ENCODE measurements at regions not wholly inside any gene's neighbourhood (a gene's known extent, or its start where the extent isn't known, plus 50 kb on each side); places are given as distances from the start of the nearest gene placed in this dataset.

DNA sequence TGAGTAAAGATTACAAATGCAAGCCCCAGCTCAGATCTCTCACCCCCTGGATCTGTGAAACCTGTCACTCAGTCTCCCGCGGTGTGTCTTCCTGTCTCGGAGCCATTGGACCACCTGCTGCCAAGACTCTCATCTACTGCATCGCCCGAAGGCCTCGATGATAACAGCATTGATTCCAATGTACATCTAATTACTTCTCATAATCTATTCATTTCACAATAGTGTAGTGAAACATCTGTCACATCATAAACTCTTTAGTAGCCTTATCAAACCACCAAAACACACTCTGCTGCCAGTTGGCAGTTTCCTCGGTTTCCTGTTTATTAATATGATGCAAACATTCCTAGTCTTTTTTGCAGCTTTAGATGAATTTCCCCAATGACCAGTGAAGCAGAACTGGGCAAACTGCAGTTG is 220.3 kb downstream of the POU4F1 start:
- intact Hi-C loops (cut with DNase I; ENCODE audit: low total_unique reads) = no loop called here
- H3K4me3 ChIP-seq = no peak overlapping the region
- DNase-seq = no peak
- no peaks in the 10 kb centered on the region for H3K4me1 ChIP-seq
- no peak overlapping the region for H3K27ac ChIP-seq
- H3K36me3 ChIP-seq = no peaks in the 10 kb centered on the region
- WGBS, 5 donors = 62 to 85% (median 67%) methylated on average over 7 of the region's 7 CpGs
- no peak for TF ChIP-seq CTCF (IDR thresholded peaks at IDR 0.05)
- TF ChIP-seq EP300 (IDR thresholded peaks at IDR 0.05) = no peak
- TF ChIP-seq POLR2AphosphoS5 (IDR thresholded peaks at IDR 0.05) = no peak
- no peak for TF ChIP-seq POLR2A (IDR thresholded peaks at IDR 0.05)
- H3K9me3 ChIP-seq = no peaks in the 10 kb centered on the region
- H3K27me3 ChIP-seq = no peaks in the 10 kb centered on the region

GRCh38 chr13:78382491-78382890 is 220.9 kb downstream of the POU4F1 start:
- no peak for DNase-seq
- H3K4me3 ChIP-seq = no peak overlapping the region
- TF ChIP-seq CTCF (IDR thresholded peaks at IDR 0.05) = no peak
- TF ChIP-seq POLR2AphosphoS5 (IDR thresholded peaks at IDR 0.05) = no peak
- no peak for TF ChIP-seq POLR2A (IDR thresholded peaks at IDR 0.05)
- TF ChIP-seq EP300 (IDR thresholded peaks at IDR 0.05) = no peak
- 42 to 54% (median 48%) methylated on average over 4 of the region's 4 CpGs for WGBS, 5 donors
- no peaks in the 10 kb centered on the region for H3K27me3 ChIP-seq
- H3K4me1 ChIP-seq = no peaks in the 10 kb centered on the region
- H3K36me3 ChIP-seq = no peaks in the 10 kb centered on the region
- no peaks in the 10 kb centered on the region for H3K9me3 ChIP-seq
- H3K27ac ChIP-seq = no peak overlapping the region
- intact Hi-C loops (cut with DNase I; ENCODE audit: low total_unique reads) = no loop called here

DNA sequence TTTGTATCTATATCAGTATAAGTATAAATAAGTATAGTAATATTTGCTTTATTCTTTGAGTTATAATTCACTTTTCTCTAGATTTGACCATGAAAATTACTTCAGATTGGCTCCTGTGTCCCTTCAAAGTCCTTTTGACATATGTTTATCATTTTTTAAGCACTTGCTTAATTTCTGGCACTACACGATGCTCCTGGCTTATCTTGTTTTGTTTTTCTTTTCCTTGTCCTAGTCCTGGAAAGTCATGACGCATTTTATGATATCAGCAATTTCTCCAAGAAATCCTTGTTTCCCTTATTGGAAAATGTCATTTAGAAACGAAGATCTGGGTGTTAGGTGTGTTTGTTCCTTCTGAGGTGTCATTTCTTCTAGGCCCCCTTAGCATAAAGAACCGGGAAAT is 226.5 kb downstream of the POU4F1 start:
- H3K9me3 ChIP-seq = no peaks in the 10 kb centered on the region
- no peaks in the 10 kb centered on the region for H3K4me1 ChIP-seq
- H3K4me3 ChIP-seq = no peak overlapping the region
- intact Hi-C loops (cut with DNase I; ENCODE audit: low total_unique reads) = no loop called here
- TF ChIP-seq EP300 (IDR thresholded peaks at IDR 0.05) (no peak), CTCF (IDR thresholded peaks at IDR 0.05) (no peak), POLR2A (IDR thresholded peaks at IDR 0.05) (no peak), POLR2AphosphoS5 (IDR thresholded peaks at IDR 0.05) (no peak)
- H3K27ac ChIP-seq = no peak overlapping the region
- WGBS, 5 donors = 53 to 68% (median 56%) methylated on average over 4 of the region's 4 CpGs
- no peaks in the 10 kb centered on the region for H3K27me3 ChIP-seq
- H3K36me3 ChIP-seq = no peaks in the 10 kb centered on the region
- DNase-seq = no peak

DNA sequence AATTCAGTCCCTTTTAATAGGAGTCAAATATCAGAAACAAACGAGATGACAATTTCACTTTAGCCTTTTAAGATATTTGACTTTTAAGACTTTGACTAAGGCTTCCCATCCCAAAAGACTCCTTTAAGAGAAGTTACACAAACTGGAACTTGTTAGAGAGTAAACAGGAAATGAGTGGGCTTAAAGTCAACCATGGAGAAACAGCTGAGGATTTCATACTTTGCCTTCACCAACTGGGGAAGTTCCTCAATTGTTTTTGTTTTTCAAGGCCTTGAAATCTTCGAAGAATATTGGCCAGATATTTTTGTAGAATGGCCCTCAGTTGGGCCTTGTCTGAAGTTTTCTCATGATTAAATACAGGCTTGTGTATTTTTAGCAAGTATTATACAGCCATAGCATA is 227.3 kb downstream of the POU4F1 start:
- WGBS, 5 donors = 37 to 61% (median 56%) methylated on average over 2 of the region's 2 CpGs
- intact Hi-C loops (cut with DNase I; ENCODE audit: low total_unique reads) = no loop called here
- no peak overlapping the region for H3K27ac ChIP-seq
- no peak overlapping the region for H3K4me3 ChIP-seq
- TF ChIP-seq POLR2AphosphoS5 (IDR thresholded peaks at IDR 0.05) (peak in 1 of 3 donors; percentile 22), CTCF (IDR thresholded peaks at IDR 0.05) (no peak), POLR2A (IDR thresholded peaks at IDR 0.05) (no peak), EP300 (IDR thresholded peaks at IDR 0.05) (no peak)
- H3K9me3 ChIP-seq = no peaks in the 10 kb centered on the region
- no peaks in the 10 kb centered on the region for H3K36me3 ChIP-seq
- DNase-seq = no peak
- no peaks in the 10 kb centered on the region for H3K27me3 ChIP-seq
- H3K4me1 ChIP-seq = no peaks in the 10 kb centered on the region
